Gastrocnemius medialis (tissue), 4 donors: ENCODE measurements at regions not wholly inside any gene's neighbourhood (a gene's known extent, or its start where the extent isn't known, plus 50 kb on each side); places are given as distances from the start of the nearest gene placed in this dataset.

Experiments used
- CTCF ChIP-seq, 5 experiments: fragments of 450-650 bp in 3 of 5; fragments of 200-600 bp in 2 of 5; sonication (generic) in 2 of 5; IDR thresholded peaks in 4 of 5; conservative IDR thresholded peaks in 1 of 5; 1 replicate in 4 of 5; 2 replicates in 1 of 5; pipeline ENCODE4 v1.5.1; 2016 to 2019; ENCODE audit warnings: antibody characterized with exemption in 5 of 5, mild to moderate bottlenecking in 3 of 5, moderate library complexity in 3 of 5
- POLR2A ChIP-seq, 2 donors: fragments of 450-650 bp; IDR thresholded peaks; one replicate each; pipeline ENCODE4 v1.6.1; 2017; ENCODE audit warnings: antibody characterized with exemption in 2 of 2, mild to moderate bottlenecking in 2 of 2, moderate library complexity in 2 of 2

GRCh38 chr9:16031486-16031885 lies 478.6 kb downstream of the CCDC171 start:
- TF ChIP-seq CTCF (IDR thresholded peaks at IDR 0.05 in 4 of 5, conservative IDR thresholded peaks at IDR 0.05 in 1 of 5) (no peak), POLR2A (IDR thresholded peaks at IDR 0.05) (no peak)
